T-helper 1 cell treated with Interleukin-12 subunit alpha and Interleukin-12 subunit beta and Interleukin-4 antibody, amounts not matched to agents 30 μg/mL and 1 μg/mL, for 36 hours (primary cell): ENCODE measurements at regions not wholly inside any gene's neighbourhood (a gene's known extent, or its start where the extent isn't known, plus 50 kb on each side); places are given as distances from the start of the nearest gene placed in this dataset.

Experiments used
- H3K27ac Mint-ChIP-seq: one replicate; pipeline ENCODE4 v1.8.0; 2021; ENCODE audit warnings: mild to moderate bottlenecking, mixed read lengths
- H3K27me3 Mint-ChIP-seq: one replicate; pipeline ENCODE4 v1.8.0; 2021; ENCODE audit warnings: low read depth, mixed read lengths
- H3K36me3 Mint-ChIP-seq: one replicate; pipeline ENCODE4 v1.8.0; 2021; ENCODE audit warnings: low read depth, mixed read lengths
- H3K4me1 Mint-ChIP-seq: one replicate; pipeline ENCODE4 v1.8.0; 2021; ENCODE audit warnings: low read depth, mixed read lengths
- H3K4me3 Mint-ChIP-seq: one replicate; pipeline ENCODE4 v1.8.0; 2021; ENCODE audit warnings: mild to moderate bottlenecking, moderate library complexity, mixed read lengths
- H3K9me3 Mint-ChIP-seq: one replicate; pipeline ENCODE4 v1.8.0; 2021; ENCODE audit warnings: mixed read lengths

- no peak overlapping the region for H3K4me3 Mint-ChIP-seq
- H3K27ac Mint-ChIP-seq, result no peak overlapping the region
- H3K27me3 Mint-ChIP-seq, result no peaks in the 10 kb centered on the region
- no peaks in the 10 kb centered on the region for H3K9me3 Mint-ChIP-seq
- no peaks in the 10 kb centered on the region for H3K36me3 Mint-ChIP-seq
- H3K4me1 Mint-ChIP-seq, result no peaks in the 10 kb centered on the region
Observed at GRCh38 chr9:8088477-8088876, 288.9 kb upstream of the DMAC1 start.

GRCh38 chr9:8085986-8086385 is 286.4 kb upstream of the DMAC1 start:
- Mint-ChIP-seq H3K27ac (no peak overlapping the region), H3K27me3 (no peaks in the 10 kb centered on the region), H3K4me3 (no peak overlapping the region), H3K9me3 (peaks cover 6% of the 10 kb centered on the region), H3K36me3 (no peaks in the 10 kb centered on the region), H3K4me1 (no peaks in the 10 kb centered on the region)

DNA sequence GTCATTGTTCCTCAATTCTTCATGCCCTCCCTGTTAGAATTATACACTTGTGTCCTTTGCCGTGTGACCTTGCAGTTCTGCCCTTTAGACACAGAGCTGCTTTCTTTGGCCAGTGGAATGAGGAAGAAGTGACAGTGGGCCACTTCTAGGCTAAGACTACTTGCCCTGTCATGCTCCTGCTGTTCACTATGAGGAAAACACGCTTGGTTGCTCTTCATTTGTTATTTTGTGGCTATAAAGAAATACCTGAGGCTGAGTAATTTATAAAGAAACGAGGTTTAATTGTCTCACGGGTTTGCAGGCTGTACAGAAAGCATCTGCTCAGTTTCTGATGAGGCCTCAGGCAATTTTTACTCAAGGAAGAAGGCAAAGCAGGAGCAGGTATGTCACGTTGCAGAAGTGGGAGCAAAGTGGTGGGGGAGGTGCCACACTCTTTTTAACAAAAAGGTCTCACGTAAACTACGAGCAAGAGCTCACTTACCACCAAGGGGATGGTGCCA is 279.1 kb upstream of the DMAC1 start:
- Mint-ChIP-seq H3K9me3 (peaks cover 10% of the 10 kb centered on the region), H3K27me3 (no peaks in the 10 kb centered on the region), H3K4me1 (no peaks in the 10 kb centered on the region), H3K36me3 (no peaks in the 10 kb centered on the region), H3K27ac (no peak overlapping the region), H3K4me3 (no peak overlapping the region)

- Mint-ChIP-seq H3K27ac (no peak overlapping the region), H3K4me3 (no peak overlapping the region), H3K4me1 (no peaks in the 10 kb centered on the region), H3K9me3 (peaks cover under 1% of the 10 kb centered on the region), H3K27me3 (no peaks in the 10 kb centered on the region), H3K36me3 (no peaks in the 10 kb centered on the region)
Observed at GRCh38 chr9:8074713-8075286, 275.2 kb upstream of the DMAC1 start.

DNA sequence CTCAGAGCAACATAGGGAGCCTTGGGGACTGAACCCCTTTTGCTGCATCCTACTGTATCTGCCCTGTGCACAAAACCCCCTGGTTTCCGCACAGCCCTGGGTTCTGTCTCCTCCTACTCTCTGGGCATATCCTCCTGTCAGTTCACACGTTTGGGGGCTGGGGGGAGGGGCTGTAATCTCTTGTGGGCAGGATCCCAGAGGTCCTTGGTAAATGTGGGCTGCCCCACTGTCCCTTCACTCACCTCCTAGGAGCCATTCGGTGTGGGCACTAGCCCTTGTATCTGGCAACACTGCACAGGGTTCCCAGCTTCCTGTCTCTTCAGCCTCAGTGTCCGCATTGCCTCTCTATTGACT is 271.8 kb upstream of the DMAC1 start:
- Mint-ChIP-seq H3K9me3 (no peaks in the 10 kb centered on the region), H3K27ac (no peak overlapping the region), H3K4me3 (no peak overlapping the region), H3K36me3 (no peaks in the 10 kb centered on the region), H3K27me3 (no peaks in the 10 kb centered on the region), H3K4me1 (no peaks in the 10 kb centered on the region)

- Mint-ChIP-seq H3K36me3 (no peaks in the 10 kb centered on the region), H3K4me1 (no peaks in the 10 kb centered on the region), H3K27ac (no peak overlapping the region), H3K4me3 (no peak overlapping the region), H3K9me3 (no peaks in the 10 kb centered on the region), H3K27me3 (no peaks in the 10 kb centered on the region)
Observed at GRCh38 chr9:8070779-8071444, 271.3 kb upstream of the DMAC1 start.

GRCh38 chr9:8062459-8062858 is 262.9 kb upstream of the DMAC1 start:
- Mint-ChIP-seq H3K27me3 (peaks cover 9% of the 10 kb centered on the region), H3K4me3 (no peak overlapping the region), H3K4me1 (peaks cover 2% of the 10 kb centered on the region), H3K27ac (no peak overlapping the region), H3K36me3 (no peaks in the 10 kb centered on the region), H3K9me3 (no peaks in the 10 kb centered on the region)

DNA sequence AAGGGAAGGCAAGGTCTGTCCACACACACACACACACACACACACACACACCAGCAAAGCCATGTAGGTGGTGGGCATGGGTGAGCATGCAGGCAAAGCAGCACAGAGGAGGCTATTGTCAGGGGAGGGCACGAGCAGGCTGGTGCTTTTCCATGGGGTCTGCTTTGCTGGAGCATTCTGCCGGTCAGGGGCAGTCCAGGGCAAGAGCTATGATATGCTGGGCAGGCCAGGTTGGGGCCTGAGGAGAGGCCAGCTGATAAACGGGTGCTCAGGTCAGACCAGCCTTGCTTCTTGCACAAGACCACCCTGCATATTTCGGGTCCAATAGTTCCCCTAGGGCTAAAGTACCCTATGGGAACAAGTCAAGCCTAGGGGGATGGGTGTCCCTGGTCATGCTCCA is 253.9 kb upstream of the DMAC1 start:
- no peak overlapping the region for H3K27ac Mint-ChIP-seq
- H3K4me1 Mint-ChIP-seq, result no peaks in the 10 kb centered on the region
- H3K9me3 Mint-ChIP-seq, result peaks cover 22% of the 10 kb centered on the region
- H3K36me3 Mint-ChIP-seq, result no peaks in the 10 kb centered on the region
- H3K27me3 Mint-ChIP-seq, result peaks cover 5% of the 10 kb centered on the region
- H3K4me3 Mint-ChIP-seq, result no peak overlapping the region

- Mint-ChIP-seq H3K27me3 (peaks cover 5% of the 10 kb centered on the region), H3K27ac (no peak overlapping the region), H3K4me3 (no peak overlapping the region), H3K9me3 (peaks cover 22% of the 10 kb centered on the region), H3K4me1 (no peaks in the 10 kb centered on the region), H3K36me3 (no peaks in the 10 kb centered on the region)
Observed at GRCh38 chr9:8052991-8053390, 253.4 kb upstream of the DMAC1 start.

DNA sequence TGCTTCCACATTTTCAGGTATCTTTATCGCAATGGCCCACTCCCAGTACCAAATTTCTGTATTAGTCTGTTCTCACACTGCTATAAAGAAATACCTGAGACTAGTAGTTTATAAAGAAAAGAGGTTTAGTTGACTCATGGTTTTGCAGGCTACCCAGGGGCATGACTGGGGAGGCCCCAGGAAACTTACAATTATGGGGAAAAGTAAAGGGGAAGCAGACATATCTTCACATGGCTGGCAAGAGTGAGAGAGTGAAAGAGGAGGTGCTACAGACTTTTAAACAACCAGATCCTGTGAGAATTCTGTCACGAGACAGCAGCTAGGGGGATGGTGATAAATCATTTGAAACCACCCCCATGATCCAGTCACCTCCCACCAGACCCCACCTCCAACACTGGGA is 238.2 kb upstream of the DMAC1 start:
- Mint-ChIP-seq H3K27ac (no peak overlapping the region), H3K36me3 (no peaks in the 10 kb centered on the region), H3K4me3 (no peak overlapping the region), H3K9me3 (peaks cover 27% of the 10 kb centered on the region), H3K27me3 (no peaks in the 10 kb centered on the region), H3K4me1 (no peaks in the 10 kb centered on the region)

DNA sequence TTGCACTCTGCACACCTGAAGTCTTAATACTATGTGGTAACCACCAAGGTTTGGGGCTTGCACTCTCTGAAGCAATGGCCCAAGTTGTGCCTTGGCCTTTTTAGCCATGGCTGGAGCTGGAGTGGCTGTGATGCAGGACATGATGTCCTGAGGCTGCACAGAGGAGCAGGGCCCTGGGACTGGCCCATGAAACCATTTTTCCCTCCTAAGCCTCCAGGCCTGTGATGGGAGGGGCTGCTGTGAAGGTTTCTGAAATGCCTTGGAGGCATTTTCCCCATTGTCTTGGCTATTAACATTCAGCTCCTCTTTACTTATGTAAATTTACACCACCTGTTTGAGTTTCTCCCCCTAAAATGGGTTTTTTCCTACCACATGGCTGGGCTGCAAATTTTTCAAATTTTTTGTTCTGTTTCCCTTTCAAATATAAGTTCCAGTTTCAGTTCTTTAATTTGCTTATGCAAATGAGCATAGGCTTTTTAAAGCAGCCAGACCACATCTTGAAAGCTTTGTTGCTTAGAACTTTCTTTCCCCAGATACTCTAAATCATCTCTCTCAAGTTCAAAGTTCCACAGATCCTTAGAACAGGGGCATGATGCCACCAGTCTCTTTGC is 237.4 kb upstream of the DMAC1 start:
- no peak overlapping the region for H3K27ac Mint-ChIP-seq
- H3K36me3 Mint-ChIP-seq, result no peaks in the 10 kb centered on the region
- peaks cover 23% of the 10 kb centered on the region for H3K9me3 Mint-ChIP-seq
- no peaks in the 10 kb centered on the region for H3K4me1 Mint-ChIP-seq
- H3K4me3 Mint-ChIP-seq, result no peak overlapping the region
- H3K27me3 Mint-ChIP-seq, result no peaks in the 10 kb centered on the region

DNA sequence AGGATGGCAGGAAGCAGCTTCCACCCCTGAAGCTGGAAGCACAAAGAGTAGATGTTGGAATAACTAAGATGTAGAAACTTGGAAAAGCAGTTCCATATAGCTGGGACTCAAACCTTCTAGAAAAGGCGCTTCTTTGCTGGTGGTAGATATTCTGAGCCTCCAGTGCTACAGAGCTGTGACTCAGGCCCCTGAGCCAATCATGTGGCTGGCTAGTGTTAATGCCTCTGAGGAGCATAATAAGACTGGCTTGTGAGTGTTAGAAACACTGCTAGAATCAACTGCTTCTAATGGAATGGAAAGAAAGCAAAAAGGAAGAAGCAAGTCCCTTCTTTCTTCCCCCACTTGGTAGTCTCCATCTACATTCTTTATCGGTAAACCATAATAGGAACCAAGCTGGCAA is 234.2 kb upstream of the DMAC1 start:
- no peak overlapping the region for H3K4me3 Mint-ChIP-seq
- no peaks in the 10 kb centered on the region for H3K27me3 Mint-ChIP-seq
- H3K27ac Mint-ChIP-seq, result no peak overlapping the region
- H3K4me1 Mint-ChIP-seq, result no peaks in the 10 kb centered on the region
- H3K9me3 Mint-ChIP-seq, result peaks cover 14% of the 10 kb centered on the region
- H3K36me3 Mint-ChIP-seq, result no peaks in the 10 kb centered on the region

DNA sequence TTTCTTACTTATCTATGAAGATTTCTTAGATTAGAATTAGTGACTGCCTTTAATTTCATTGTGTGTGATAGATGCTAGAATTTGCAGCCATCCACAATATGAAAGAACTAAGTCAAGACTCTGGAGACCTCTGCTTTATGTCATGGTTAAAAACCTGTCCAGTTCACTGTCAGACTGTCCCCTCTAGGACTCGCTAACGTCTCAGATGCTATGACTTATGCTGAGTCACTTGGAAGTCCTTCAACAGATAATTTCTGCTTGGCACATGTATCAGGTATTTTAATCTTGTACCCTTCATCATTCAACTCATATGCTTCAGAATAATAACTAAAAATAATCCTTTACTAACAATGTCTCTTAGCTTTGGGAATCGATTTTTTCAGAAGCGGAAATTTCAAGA is 230.5 kb upstream of the DMAC1 start:
- Mint-ChIP-seq H3K27me3 (no peaks in the 10 kb centered on the region), H3K4me3 (no peak overlapping the region), H3K27ac (no peak overlapping the region), H3K9me3 (no peaks in the 10 kb centered on the region), H3K36me3 (no peaks in the 10 kb centered on the region), H3K4me1 (no peaks in the 10 kb centered on the region)

DNA sequence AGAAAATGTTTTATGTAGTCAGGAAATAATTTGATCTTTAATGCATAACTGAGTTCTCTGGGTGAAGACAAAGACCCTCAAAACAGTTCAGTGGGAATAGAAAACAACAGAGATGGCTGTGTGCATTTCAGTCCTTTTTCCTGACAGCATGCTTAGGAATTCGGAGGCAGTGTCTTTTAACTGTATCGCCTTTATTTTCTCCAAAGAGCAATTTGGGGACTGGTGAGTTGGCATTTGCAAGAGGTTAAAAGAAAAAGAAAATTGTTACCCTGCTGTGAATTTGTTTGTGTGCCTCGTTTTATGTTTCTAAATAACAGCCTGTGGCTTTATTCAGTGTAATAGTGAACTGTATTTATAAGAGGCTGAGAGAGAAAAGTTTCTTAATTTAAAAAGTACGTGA is 227.8 kb upstream of the DMAC1 start:
- Mint-ChIP-seq H3K27me3 (no peaks in the 10 kb centered on the region), H3K4me1 (no peaks in the 10 kb centered on the region), H3K36me3 (no peaks in the 10 kb centered on the region)

DNA sequence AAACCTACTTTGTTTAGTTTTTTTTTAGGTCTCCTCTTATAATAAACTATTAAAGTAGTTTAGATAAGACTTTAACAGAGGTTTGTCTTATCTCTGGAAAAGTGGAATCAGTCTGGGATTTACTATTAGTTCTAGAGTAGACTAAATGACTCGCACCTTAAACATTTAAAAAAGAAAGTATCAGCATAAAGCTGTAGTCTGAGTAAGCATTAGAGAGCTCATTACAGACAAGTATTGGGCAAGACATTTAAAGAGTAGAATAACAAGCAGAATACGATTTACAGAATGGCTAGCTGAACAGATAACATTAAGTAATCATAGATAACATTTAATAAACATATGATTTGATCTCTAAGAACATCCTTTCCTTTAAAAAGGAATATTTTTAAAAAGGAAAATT is 226.0 kb upstream of the DMAC1 start:
- Mint-ChIP-seq H3K27me3 (no peaks in the 10 kb centered on the region), H3K9me3 (no peaks in the 10 kb centered on the region), H3K4me3 (no peak overlapping the region), H3K36me3 (no peaks in the 10 kb centered on the region), H3K4me1 (no peaks in the 10 kb centered on the region), H3K27ac (no peak overlapping the region)

More for the DNA sequence above, 227.8 kb upstream of the DMAC1 start:
- no peak overlapping the region for H3K4me3 Mint-ChIP-seq
- H3K27ac Mint-ChIP-seq, result no peak overlapping the region
- no peaks in the 10 kb centered on the region for H3K9me3 Mint-ChIP-seq
